ENCODE measurements at regions not wholly inside any gene's neighbourhood (a gene's known extent, or its start where the extent isn't known, plus 50 kb on each side); places are given as distances from the start of the nearest gene placed in this dataset.

GRCh38 chr10:36819781-36820180, 305.6 kb upstream of the ANKRD30A start:
- no peak overlapping the region for H3K4me3 Mint-ChIP-seq
- peaks cover 0 to 2% of the 10 kb centered on the region in 2 donors for H3K36me3 Mint-ChIP-seq (ENCODE audit: insufficient read depth in 2 of 2)
- peaks cover 5 to 15% of the 10 kb centered on the region in 2 donors for H3K9me3 Mint-ChIP-seq
- no peak overlapping the region for H3K27ac Mint-ChIP-seq
- H3K4me1 Mint-ChIP-seq (ENCODE audit: low read depth): no peaks in the 10 kb centered on the region
- DNase-seq (no peak), ATAC-seq (replicated peaks in 1 of 2) (no peak)
- no peaks in the 10 kb centered on the region for H3K27me3 Mint-ChIP-seq (ENCODE audit: low read depth)

- ATAC-seq (replicated peaks in 1 of 2): no peak
- H3K36me3 Mint-ChIP-seq (ENCODE audit: insufficient read depth in 2 of 2): peaks cover 0 to 2% of the 10 kb centered on the region in 2 donors
These were observed 307.5 kb upstream of the ANKRD30A start for GRCh38 chr10:36817898-36818297.

DNA sequence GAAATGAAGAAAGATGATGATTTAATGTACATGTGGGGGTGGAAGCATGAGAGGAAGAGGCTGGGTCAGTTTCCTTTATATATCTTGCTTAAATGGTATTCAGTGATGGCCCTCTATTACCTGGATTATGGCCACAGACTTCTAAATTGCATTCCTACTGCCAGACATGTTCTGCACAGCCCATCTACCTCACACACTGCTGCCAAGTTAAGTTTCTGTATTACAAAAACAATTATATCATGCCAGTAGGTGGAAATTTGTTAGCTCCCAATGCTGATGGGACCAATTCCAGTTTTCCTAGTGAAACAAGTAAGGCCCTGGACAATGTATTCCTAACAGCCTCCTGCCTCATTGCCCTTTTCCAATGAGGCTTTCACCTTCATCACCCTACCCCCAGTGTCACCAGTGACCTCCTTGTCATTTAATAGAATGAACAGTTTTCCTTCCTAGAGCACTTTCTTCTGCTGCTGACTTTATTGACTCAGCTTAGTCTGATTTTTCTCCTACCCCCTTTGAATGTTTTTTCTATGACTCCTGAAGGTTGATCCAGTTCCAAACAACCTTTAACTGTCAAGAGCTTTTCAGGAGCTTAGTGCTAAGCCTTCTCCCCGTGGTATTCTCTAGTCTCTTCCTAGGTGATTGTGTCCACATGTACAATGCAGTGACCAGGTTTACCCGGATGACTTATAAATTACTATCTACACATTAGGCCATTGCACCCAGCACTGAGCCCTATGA, 316.6 kb upstream of the ANKRD30A start:
- Mint-ChIP-seq H3K27ac (no peak overlapping the region), H3K4me1 (ENCODE audit: low read depth) (no peaks in the 10 kb centered on the region)
- no peak for ATAC-seq (replicated peaks in 1 of 2)

More at GRCh38 chr10:36817898-36818297, 307.5 kb upstream of the ANKRD30A start:
- H3K4me3 Mint-ChIP-seq: no peak overlapping the region
- H3K27me3 Mint-ChIP-seq (ENCODE audit: low read depth): no peaks in the 10 kb centered on the region
- no peak for DNase-seq
- peaks cover 4 to 18% of the 10 kb centered on the region in 2 donors for H3K9me3 Mint-ChIP-seq
- H3K4me1 Mint-ChIP-seq (ENCODE audit: low read depth): no peaks in the 10 kb centered on the region
- no peak overlapping the region for H3K27ac Mint-ChIP-seq

DNA sequence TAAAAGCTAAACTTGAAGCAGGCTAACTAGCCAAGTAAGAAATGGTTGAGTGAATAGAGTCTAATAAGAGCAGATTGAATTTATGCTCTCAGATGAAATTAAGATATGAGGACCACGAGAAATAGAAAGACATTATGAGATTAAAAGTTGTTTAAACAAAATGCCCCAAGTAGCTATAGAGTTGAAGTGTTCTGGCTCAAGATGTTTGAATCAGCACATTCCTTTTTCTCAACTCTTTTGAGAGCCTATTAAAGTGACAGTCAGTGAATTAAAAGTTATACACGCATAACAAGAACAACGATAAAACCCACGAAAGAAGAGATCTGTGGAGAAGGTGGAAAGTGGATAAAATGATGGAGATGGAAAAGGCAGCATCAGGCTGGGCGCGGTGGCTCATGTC, 322.2 kb upstream of the ANKRD30A start:
- DNase-seq (no peak), ATAC-seq (replicated peaks in 1 of 2) (no peak)
- Mint-ChIP-seq H3K4me1 (ENCODE audit: low read depth) (no peaks in the 10 kb centered on the region), H3K4me3 (no peak overlapping the region), H3K9me3 (peaks cover 0 to 2% of the 10 kb centered on the region in 2 donors), H3K27ac (no peak overlapping the region), H3K27me3 (ENCODE audit: low read depth) (no peaks in the 10 kb centered on the region), H3K36me3 (ENCODE audit: insufficient read depth in 2 of 2) (no peaks in the 10 kb centered on the region)

More for the DNA sequence above, 316.6 kb upstream of the ANKRD30A start:
- Mint-ChIP-seq H3K27me3 (ENCODE audit: low read depth) (no peaks in the 10 kb centered on the region), H3K4me3 (no peak overlapping the region), H3K9me3 (peaks cover 0 to 11% of the 10 kb centered on the region in 2 donors), H3K36me3 (ENCODE audit: insufficient read depth in 2 of 2) (peaks cover 0 to 2% of the 10 kb centered on the region in 2 donors)
- no peak for DNase-seq

DNA sequence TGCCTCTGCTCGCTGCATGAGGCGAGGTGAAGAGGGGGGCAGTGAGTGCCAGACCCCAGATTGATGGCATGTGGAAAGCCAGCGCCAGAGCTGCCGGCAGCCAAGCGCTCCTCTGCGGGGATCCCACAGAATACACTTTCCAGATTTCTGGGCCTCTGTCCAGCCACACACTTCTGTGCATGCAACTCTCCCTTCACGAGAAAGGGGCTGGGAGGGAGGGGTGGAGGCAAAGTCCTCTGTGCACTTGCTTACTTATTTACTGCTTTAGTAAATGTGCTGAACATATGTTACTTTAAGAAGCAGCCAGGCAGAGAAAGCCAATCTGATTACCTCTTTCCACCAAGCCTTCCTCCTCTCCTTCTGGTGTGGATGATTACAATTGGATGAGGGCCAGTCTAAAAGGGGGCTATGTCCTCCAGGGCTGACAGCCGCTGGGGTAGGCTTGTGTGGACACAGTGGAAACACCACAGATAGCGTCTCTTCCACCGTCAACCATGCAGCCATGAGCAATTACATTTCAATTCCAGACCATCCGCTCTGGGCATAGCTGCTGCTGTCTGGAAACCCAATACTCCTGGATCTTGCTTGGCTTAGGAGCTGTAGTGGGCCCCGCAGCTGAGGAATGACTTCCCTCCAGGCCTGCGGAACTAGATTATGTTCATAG, 322.8 kb upstream of the ANKRD30A start:
- Mint-ChIP-seq H3K4me3 (no peak overlapping the region), H3K9me3 (peaks cover 0 to 2% of the 10 kb centered on the region in 2 donors), H3K36me3 (ENCODE audit: insufficient read depth in 2 of 2) (no peaks in the 10 kb centered on the region), H3K27me3 (ENCODE audit: low read depth) (no peaks in the 10 kb centered on the region), H3K27ac (no peak overlapping the region), H3K4me1 (ENCODE audit: low read depth) (no peaks in the 10 kb centered on the region)
- ATAC-seq (replicated peaks in 1 of 2) (no peak), DNase-seq (no peak)

GRCh38 chr10:36801660-36802059, 323.7 kb upstream of the ANKRD30A start:
- no peak for ATAC-seq (replicated peaks in 1 of 2)
- DNase-seq: no peak
- Mint-ChIP-seq H3K4me1 (ENCODE audit: low read depth) (no peaks in the 10 kb centered on the region), H3K4me3 (no peak overlapping the region), H3K27me3 (ENCODE audit: low read depth) (no peaks in the 10 kb centered on the region), H3K36me3 (ENCODE audit: insufficient read depth in 2 of 2) (no peaks in the 10 kb centered on the region), H3K9me3 (peaks cover 0 to 2% of the 10 kb centered on the region in 2 donors), H3K27ac (no peak overlapping the region)

GRCh38 chr10:36794981-36795380, 330.4 kb upstream of the ANKRD30A start:
- Mint-ChIP-seq H3K4me3 (no peak overlapping the region), H3K4me1 (ENCODE audit: low read depth) (no peaks in the 10 kb centered on the region), H3K27me3 (ENCODE audit: low read depth) (no peaks in the 10 kb centered on the region), H3K27ac (no peak overlapping the region), H3K36me3 (ENCODE audit: insufficient read depth in 2 of 2) (peaks cover 0 to 1% of the 10 kb centered on the region in 2 donors), H3K9me3 (peaks cover 2 to 5% of the 10 kb centered on the region in 2 donors)
- DNase-seq: no peak
- ATAC-seq (replicated peaks in 1 of 2): no peak

- Mint-ChIP-seq H3K27me3 (ENCODE audit: low read depth) (no peaks in the 10 kb centered on the region), H3K4me1 (ENCODE audit: low read depth) (no peaks in the 10 kb centered on the region), H3K4me3 (no peak overlapping the region), H3K36me3 (ENCODE audit: insufficient read depth in 2 of 2) (peaks cover 0 to 3% of the 10 kb centered on the region in 2 donors), H3K9me3 (peaks cover 2 to 5% of the 10 kb centered on the region in 2 donors), H3K27ac (no peak overlapping the region)
- DNase-seq (no peak), ATAC-seq (replicated peaks in 1 of 2) (no peak)
These were observed 335.4 kb upstream of the ANKRD30A start for GRCh38 chr10:36789974-36790373.

DNA sequence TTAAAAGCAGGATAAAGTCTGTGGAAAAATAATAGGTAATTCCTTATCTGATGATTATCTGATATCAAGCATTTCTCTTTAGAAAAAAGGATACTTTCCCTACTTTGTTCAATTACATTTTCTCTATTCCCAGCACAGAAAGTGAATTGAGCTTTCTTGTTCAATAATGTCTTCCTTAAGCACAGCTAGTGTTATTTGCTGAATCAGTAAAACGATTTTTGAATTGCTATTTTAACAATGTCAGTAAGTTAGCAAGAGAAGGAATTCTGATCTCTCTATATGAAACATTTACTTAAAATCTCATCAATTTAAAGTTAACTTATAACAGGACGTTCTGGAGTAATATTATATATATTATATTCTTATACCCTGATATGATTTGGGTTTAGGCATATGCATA, 337.2 kb upstream of the ANKRD30A start:
- Mint-ChIP-seq H3K36me3 (ENCODE audit: insufficient read depth in 2 of 2) (peaks cover 0 to 3% of the 10 kb centered on the region in 2 donors), H3K27me3 (ENCODE audit: low read depth) (no peaks in the 10 kb centered on the region), H3K4me1 (ENCODE audit: low read depth) (no peaks in the 10 kb centered on the region), H3K9me3 (peaks cover 0 to 2% of the 10 kb centered on the region in 2 donors), H3K27ac (no peak overlapping the region), H3K4me3 (no peak overlapping the region)
- DNase-seq (no peak), ATAC-seq (replicated peaks in 1 of 2) (no peak)

DNA sequence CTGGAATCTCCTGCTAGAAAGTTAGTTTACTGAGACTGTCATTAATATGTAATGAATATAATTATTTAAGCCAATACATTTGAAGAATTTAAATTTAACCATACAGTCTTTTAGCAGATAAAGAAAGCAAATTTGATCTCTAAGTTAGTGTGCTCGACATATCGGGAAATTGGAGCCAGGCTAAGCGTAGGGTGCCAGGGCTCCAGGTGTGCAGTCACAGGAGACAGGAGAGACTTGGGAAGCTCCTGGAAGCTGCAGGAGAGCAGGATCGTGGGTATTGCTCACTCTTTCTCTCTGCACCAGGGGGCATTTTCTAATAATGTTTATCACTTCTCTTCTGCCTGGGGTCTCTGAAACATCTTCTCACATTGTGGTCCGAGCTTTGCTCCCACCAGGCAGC, 342.0 kb upstream of the ANKRD30A start:
- H3K4me3 Mint-ChIP-seq: no peak overlapping the region
- H3K4me1 Mint-ChIP-seq (ENCODE audit: low read depth): no peaks in the 10 kb centered on the region
- H3K9me3 Mint-ChIP-seq: no peaks in the 10 kb centered on the region
- no peak for ATAC-seq (replicated peaks in 1 of 2)
- H3K27ac Mint-ChIP-seq: no peak overlapping the region
- no peak for DNase-seq
- H3K36me3 Mint-ChIP-seq (ENCODE audit: insufficient read depth in 2 of 2): peaks cover 0 to 1% of the 10 kb centered on the region in 2 donors
- H3K27me3 Mint-ChIP-seq (ENCODE audit: low read depth): no peaks in the 10 kb centered on the region

- DNase-seq (no peak), ATAC-seq (replicated peaks in 1 of 2) (no peak)
- Mint-ChIP-seq H3K27me3 (ENCODE audit: low read depth) (no peaks in the 10 kb centered on the region), H3K4me1 (ENCODE audit: low read depth) (no peaks in the 10 kb centered on the region), H3K27ac (no peak overlapping the region), H3K9me3 (peaks cover 3 to 6% of the 10 kb centered on the region in 2 donors), H3K4me3 (no peak overlapping the region), H3K36me3 (ENCODE audit: insufficient read depth in 2 of 2) (no peaks in the 10 kb centered on the region)
These were observed 343.8 kb upstream of the ANKRD30A start for GRCh38 chr10:36781570-36781969.

DNA sequence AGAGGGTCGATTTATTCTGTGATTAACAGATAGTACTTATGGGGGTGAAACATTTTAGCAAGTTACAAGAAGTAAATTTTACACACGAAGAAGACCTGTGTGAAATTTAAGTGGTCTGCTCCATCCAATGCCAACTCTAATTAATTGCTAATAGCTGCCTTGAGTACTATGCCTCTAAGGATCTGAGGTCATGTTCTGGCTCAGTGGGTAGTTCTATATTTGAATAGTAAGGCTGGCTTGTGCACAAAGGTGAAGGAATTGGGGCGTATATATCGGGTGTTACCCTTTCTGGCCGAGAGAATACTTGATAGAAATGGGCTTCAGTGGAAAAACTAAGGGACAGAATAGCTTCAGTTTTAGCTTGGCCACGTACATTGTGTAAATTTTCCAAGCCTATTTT, 345.2 kb upstream of the ANKRD30A start:
- H3K27me3 Mint-ChIP-seq (ENCODE audit: low read depth): no peaks in the 10 kb centered on the region
- H3K9me3 Mint-ChIP-seq: peaks cover 3 to 6% of the 10 kb centered on the region in 2 donors
- no peak overlapping the region for H3K27ac Mint-ChIP-seq
- H3K36me3 Mint-ChIP-seq (ENCODE audit: insufficient read depth in 2 of 2): no peaks in the 10 kb centered on the region
- ATAC-seq (replicated peaks in 1 of 2) (no peak), DNase-seq (no peak)
- H3K4me1 Mint-ChIP-seq (ENCODE audit: low read depth): no peaks in the 10 kb centered on the region
- no peak overlapping the region for H3K4me3 Mint-ChIP-seq

- ATAC-seq (replicated peaks in 1 of 2) (no peak), DNase-seq (no peak)
- Mint-ChIP-seq H3K36me3 (ENCODE audit: insufficient read depth in 2 of 2) (no peaks in the 10 kb centered on the region), H3K9me3 (peaks cover 4 to 9% of the 10 kb centered on the region in 2 donors), H3K4me3 (no peak overlapping the region), H3K27me3 (ENCODE audit: low read depth) (no peaks in the 10 kb centered on the region), H3K4me1 (ENCODE audit: low read depth) (no peaks in the 10 kb centered on the region), H3K27ac (no peak overlapping the region)
These were observed 346.1 kb upstream of the ANKRD30A start for GRCh38 chr10:36779238-36779846.
